K562 (cell line): ENCODE measurements at regions not wholly inside any gene's neighbourhood (a gene's known extent, or its start where the extent isn't known, plus 50 kb on each side); places are given as distances from the start of the nearest gene placed in this dataset.

Source experiments
- ELF2 ChIP-seq: fragments of 250-450 bp; sonication (Bioruptor Pico); IDR thresholded peaks from 2 replicates; pipeline ENCODE4 v1.5.0; 2021; ENCODE audit warnings: mild to moderate bottlenecking
- KAT7 ChIP-seq: sonication (generic); formaldehyde crosslinking; IDR thresholded peaks from 2 replicates; pipeline ENCODE4 v1.8.0; 2022; ENCODE audit warnings: missing genetic modification reagents, mild to moderate bottlenecking, borderline replicate concordance
- PKNOX1 ChIP-seq: fragments of 450-650 bp; IDR thresholded peaks from 2 replicates; pipeline ENCODE4 v1.6.1; 2016
- RBBP5 ChIP-seq: fragments of 200-600 bp; sonication (generic); IDR thresholded peaks from 2 replicates; pipeline ENCODE4 v1.6.1; 2012; ENCODE audit warnings: borderline replicate concordance, mild to moderate bottlenecking, low read length, control low read depth, inconsistent platforms; ENCODE audit not compliant: insufficient read depth, poor library complexity, severe bottlenecking
- SMAD2 ChIP-seq: fragments of 150-350 bp; IDR thresholded peaks from 2 replicates; pipeline ENCODE4 v1.6.1; 2014; ENCODE audit warnings: low read depth, mild to moderate bottlenecking, low read length
- SMC3 ChIP-seq: conservative IDR thresholded peaks from 2 replicates; pipeline ENCODE4 v1.6.1; 2011; ENCODE audit warnings: low read depth, low read length, improper control_type of control experiment; ENCODE audit not compliant: insufficient read depth
- THAP12 ChIP-seq: fragments of 250-450 bp; sonication (Bioruptor Pico); IDR thresholded peaks from 2 replicates; pipeline ENCODE4 v1.9.0; 2021; ENCODE audit warnings: mild to moderate bottlenecking, inconsistent platforms
- TSHZ1 ChIP-seq: fragments of 250-450 bp; sonication (Bioruptor Pico); IDR thresholded peaks from 2 replicates; pipeline ENCODE4 v1.4.0; 2020; ENCODE audit warnings: mild to moderate bottlenecking, moderate library complexity
- ZBED1 ChIP-seq: IDR thresholded peaks from 2 replicates; pipeline ENCODE4 v1.6.1; 2014
- ZBTB2 ChIP-seq: fragments of 450-650 bp; IDR thresholded peaks from 2 replicates; pipeline ENCODE4 v1.6.1; 2016; ENCODE audit warnings: antibody characterized with exemption
- ZEB2 ChIP-seq: fragments of 450-650 bp; IDR thresholded peaks from 2 replicates; pipeline ENCODE4 v1.6.1; 2016
- ZNF146 ChIP-seq: IDR thresholded peaks from one replicate; pipeline ENCODE4 v1.6.1; 2018; ENCODE audit warnings: missing compliant biosample characterization; ENCODE audit not compliant: unreplicated experiment
- ZNF277 ChIP-seq: fragments of 250-450 bp; sonication (Bioruptor Pico); IDR thresholded peaks from 2 replicates; pipeline ENCODE4 v1.8.0; 2022; ENCODE audit warnings: inconsistent platforms, mild to moderate bottlenecking, moderate library complexity, borderline replicate concordance
- ZNF583 ChIP-seq: fragments of 250-450 bp; sonication (Bioruptor Pico); IDR thresholded peaks from 2 replicates; pipeline ENCODE4 v1.4.0; 2020
- TF ChIP-seq, protein P1 (sequence below): sonication (generic); formaldehyde crosslinking; IDR thresholded peaks from 2 replicates; pipeline ENCODE4 v1.8.1; 2023; ENCODE audit warnings: mild to moderate bottlenecking, missing genetic modification reagents, moderate library complexity

DNA sequence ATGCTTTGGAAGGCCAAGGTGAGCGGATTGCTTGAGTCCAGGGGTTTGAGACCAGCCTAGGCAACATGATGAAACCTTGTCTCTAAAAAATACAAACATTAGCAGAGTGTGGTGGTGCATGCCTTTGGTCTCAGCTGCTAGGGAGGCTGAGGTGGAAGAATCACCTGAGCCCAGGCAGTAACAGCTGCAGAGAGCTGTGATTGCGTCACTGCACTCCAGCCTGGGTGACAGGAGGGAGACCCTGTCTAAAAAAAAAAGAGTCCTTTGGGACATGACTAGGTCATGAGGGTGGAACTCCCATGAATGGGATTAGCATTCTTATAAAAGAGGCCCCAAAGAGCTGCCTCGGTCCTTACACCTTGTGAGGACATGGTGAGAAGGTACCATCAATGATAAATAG, 436.0 kb upstream of the NR5A2 start (continued):
- TF ChIP-seq TSHZ1 (CRISPR knock-in tag), result no peak
- TF ChIP-seq RBBP5, result no peak
- TF ChIP-seq SMAD2, result no peak
- TF ChIP-seq, protein P1, sequence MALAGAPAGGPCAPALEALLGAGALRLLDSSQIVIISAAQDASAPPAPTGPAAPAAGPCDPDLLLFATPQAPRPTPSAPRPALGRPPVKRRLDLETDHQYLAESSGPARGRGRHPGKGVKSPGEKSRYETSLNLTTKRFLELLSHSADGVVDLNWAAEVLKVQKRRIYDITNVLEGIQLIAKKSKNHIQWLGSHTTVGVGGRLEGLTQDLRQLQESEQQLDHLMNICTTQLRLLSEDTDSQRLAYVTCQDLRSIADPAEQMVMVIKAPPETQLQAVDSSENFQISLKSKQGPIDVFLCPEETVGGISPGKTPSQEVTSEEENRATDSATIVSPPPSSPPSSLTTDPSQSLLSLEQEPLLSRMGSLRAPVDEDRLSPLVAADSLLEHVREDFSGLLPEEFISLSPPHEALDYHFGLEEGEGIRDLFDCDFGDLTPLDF, result no peak
- no peak for TF ChIP-seq ZNF146 (CRISPR knock-in tag)
- TF ChIP-seq SMC3, result no peak
- no peak for TF ChIP-seq ZBTB2
- no peak for TF ChIP-seq ELF2 (CRISPR knock-in tag)
- TF ChIP-seq KAT7, result no peak
- TF ChIP-seq THAP12 (CRISPR knock-in tag), result no peak
- no peak for TF ChIP-seq ZEB2
- no peak for TF ChIP-seq ZNF583
- no peak for TF ChIP-seq PKNOX1
- TF ChIP-seq ZBED1, result no peak
- no peak for TF ChIP-seq ZNF277 (CRISPR knock-in tag)
